Cardiac fibroblast (primary cell): ENCODE measurements at regions not wholly inside any gene's neighbourhood (a gene's known extent, or its start where the extent isn't known, plus 50 kb on each side); places are given as distances from the start of the nearest gene placed in this dataset.
A peak's percentile ranks its signal among the peaks of the same experiment; 100 is the strongest.

Experiments
- DNase-seq, 2 donors: peaks; one replicate each; pipeline versions ENCODE4 v3.0.0 to v3.0.0-alpha.2; 2010; ENCODE audit warnings: low read depth in 2 of 2
- H3K4me3 ChIP-seq, 2 donors: replicated peaks in 1 of 2; 1 replicate in 1 of 2; 2 replicates in 1 of 2; pipeline ENCODE4 v1.5.1; 2011; ENCODE audit warnings: low read depth in 2 of 2, low read length in 2 of 2, mild to moderate bottlenecking in 2 of 2, moderate library complexity in 1 of 2
- TF ChIP-seq, protein P1 (sequence below): IDR thresholded peaks from one replicate; pipeline ENCODE4 v1.5.1; 2011; ENCODE audit warnings: low read depth, mild to moderate bottlenecking, low read length, inconsistent platforms

GRCh38 chr10:28432210-28432676 is 100.7 kb upstream of the WAC start:
- H3K4me3 ChIP-seq, result no peak overlapping the region
- DNase-seq, result peak; percentile 79 to 85
- TF ChIP-seq, protein P1, sequence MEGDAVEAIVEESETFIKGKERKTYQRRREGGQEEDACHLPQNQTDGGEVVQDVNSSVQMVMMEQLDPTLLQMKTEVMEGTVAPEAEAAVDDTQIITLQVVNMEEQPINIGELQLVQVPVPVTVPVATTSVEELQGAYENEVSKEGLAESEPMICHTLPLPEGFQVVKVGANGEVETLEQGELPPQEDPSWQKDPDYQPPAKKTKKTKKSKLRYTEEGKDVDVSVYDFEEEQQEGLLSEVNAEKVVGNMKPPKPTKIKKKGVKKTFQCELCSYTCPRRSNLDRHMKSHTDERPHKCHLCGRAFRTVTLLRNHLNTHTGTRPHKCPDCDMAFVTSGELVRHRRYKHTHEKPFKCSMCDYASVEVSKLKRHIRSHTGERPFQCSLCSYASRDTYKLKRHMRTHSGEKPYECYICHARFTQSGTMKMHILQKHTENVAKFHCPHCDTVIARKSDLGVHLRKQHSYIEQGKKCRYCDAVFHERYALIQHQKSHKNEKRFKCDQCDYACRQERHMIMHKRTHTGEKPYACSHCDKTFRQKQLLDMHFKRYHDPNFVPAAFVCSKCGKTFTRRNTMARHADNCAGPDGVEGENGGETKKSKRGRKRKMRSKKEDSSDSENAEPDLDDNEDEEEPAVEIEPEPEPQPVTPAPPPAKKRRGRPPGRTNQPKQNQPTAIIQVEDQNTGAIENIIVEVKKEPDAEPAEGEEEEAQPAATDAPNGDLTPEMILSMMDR, result peak; percentile 75

DNA sequence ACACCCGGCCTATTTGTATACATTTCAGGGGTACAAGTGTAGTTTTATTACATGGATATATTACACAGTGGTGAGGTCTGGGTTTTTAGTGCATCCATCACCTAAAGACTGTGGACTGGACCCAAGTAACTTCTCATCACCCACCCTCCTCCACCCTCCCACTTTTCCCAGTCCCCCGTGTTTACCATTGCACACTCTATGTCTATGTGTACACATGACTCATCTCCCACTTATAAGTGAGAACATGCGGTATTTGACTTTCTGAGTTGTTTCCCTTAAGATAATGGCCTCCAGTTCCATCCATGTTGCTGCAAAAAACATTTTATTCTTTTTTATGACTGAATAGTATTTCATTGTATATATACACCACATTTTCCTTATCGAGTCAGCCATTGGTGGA is 98.9 kb upstream of the WAC start:
- no peak for DNase-seq
- H3K4me3 ChIP-seq, result no peak overlapping the region
- TF ChIP-seq, protein P1, result no peak

GRCh38 chr10:28442403-28442802 is 90.5 kb upstream of the WAC start:
- TF ChIP-seq, protein P1, result no peak
- DNase-seq, result no peak
- no peak overlapping the region for H3K4me3 ChIP-seq

DNA sequence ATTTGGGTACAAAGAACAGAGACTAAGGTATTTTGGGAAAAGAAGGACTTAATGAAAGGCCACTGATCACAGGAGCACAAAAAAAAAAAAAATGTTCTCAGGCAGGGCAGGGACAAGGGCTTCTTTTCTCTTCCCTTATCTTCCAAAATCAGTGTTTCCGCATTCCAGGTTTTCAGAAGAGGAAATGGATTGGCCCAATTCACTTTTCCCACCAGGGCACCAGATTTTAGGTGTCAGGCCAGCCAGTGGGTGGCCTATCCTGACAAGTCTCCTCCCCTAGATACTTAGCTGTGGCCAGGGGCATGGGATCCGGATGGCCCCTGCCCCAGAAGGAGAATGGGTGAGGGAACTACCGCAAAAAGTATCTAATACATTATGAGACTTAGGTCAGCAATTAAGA is 88.9 kb upstream of the WAC start:
- no peak for DNase-seq
- no peak overlapping the region for H3K4me3 ChIP-seq
- TF ChIP-seq, protein P1, result no peak

- TF ChIP-seq, protein P1, result no peak
- H3K4me3 ChIP-seq, result no peak overlapping the region
- DNase-seq, result no peak
Measured at GRCh38 chr10:28445516-28445915, 87.4 kb upstream of the WAC start.

DNA sequence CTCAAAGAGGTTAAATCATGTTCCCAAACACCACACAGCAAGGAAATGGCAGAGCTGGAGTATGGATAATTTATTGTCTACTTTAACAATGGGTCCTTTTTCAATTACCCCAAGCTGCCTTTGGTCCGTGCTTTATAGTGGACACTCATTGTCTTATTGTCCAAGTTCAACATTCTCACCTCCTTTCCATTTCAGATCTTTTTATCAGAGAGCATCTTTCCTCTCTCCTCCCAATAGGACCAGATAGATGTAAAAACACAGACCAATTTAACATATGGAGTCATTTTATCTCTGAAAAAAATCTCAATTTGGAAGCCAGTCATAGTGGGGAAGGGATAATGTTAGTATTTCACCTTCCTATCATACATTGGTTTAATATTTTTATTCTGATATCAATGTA is 83.5 kb upstream of the WAC start:
- TF ChIP-seq, protein P1, result no peak
- no peak overlapping the region for H3K4me3 ChIP-seq
- DNase-seq, result no peak

- H3K4me3 ChIP-seq, result no peak overlapping the region
- TF ChIP-seq, protein P1, result no peak
- no peak for DNase-seq
Measured at GRCh38 chr10:28449926-28450325, 83.0 kb upstream of the WAC start.
